GM12872 (cell line): ENCODE measurements at regions not wholly inside any gene's neighbourhood (a gene's known extent, or its start where the extent isn't known, plus 50 kb on each side); places are given as distances from the start of the nearest gene placed in this dataset.

Experiments
- CTCF ChIP-seq: IDR thresholded peaks from 3 replicates; pipeline ENCODE4 v1.5.1; 2011; ENCODE audit warnings: low read depth, mild to moderate bottlenecking, low read length, moderate library complexity; ENCODE audit not compliant: insufficient read depth

DNA sequence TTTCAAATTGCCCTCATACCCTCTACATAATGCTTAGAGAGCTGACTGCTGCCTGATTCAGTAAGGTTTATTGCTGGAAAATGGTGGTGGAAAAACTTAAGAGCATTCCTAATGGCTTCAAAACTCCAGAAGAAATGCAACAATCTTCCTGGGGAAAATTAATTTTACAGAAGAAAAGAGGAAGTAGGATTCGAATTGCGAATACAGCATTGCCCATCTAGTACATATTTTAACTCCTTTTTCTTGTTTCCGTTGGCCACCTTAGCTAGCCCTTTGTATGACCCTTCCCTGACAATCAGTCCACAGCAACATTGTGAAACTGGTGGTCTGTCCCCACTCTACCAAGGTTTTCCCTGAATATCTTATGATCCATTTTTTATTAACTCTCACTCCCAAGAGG, 224.7 kb downstream of the MTX2 start:
- TF ChIP-seq CTCF: no peak

GRCh38 chr2:176494949-176495353, 225.7 kb downstream of the MTX2 start:
- TF ChIP-seq CTCF: no peak

- TF ChIP-seq CTCF: no peak
Observed at GRCh38 chr2:176495826-176496225, 226.6 kb downstream of the MTX2 start.

DNA sequence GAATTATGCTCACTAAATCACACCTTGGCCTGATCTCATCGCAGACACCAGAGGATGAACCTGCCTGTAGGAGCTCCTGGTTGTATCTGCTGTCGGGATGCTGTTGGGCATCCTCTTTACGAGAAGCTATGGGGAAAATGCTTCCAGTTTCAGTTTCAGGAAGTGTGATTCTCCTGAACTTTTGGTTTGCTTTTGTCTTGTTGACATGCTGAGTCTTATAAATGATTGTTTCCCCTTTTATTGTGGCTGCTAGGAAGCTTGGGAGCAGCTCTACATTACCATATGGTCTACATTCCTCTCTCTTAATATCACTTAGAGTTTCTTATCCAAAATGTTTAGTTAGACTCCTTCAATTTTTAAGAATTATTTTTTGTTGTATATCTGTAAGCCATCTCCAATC, 227.5 kb downstream of the MTX2 start:
- no peak for TF ChIP-seq CTCF

GRCh38 chr2:176500901-176501300, 231.7 kb downstream of the MTX2 start:
- no peak for TF ChIP-seq CTCF

DNA sequence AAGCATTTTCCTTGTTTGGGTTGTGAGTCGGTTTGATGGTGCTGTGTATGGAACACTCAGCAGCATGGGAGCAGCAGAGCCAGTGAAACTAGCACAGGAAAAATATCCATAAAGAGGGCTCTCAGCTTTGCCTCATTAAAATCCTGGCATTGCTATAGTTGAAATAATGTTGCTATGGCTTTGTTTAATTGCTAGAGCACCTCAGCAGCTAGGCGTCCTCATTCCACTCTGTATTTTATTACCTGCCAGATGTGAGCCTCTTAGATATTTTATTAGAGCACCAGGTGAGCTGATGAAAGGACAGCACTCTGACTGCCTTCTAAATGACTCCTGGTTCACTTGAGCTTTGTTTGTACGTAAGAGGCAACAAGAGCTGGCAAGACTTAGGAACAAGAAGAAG, 232.4 kb downstream of the MTX2 start:
- TF ChIP-seq CTCF: no peak

GRCh38 chr2:176502619-176503018, 233.4 kb downstream of the MTX2 start:
- TF ChIP-seq CTCF: no peak

GRCh38 chr2:176503776-176504175, 234.5 kb downstream of the MTX2 start:
- TF ChIP-seq CTCF: no peak
